GM20000 (cell line): ENCODE measurements at regions not wholly inside any gene's neighbourhood (a gene's known extent, or its start where the extent isn't known, plus 50 kb on each side); places are given as distances from the start of the nearest gene placed in this dataset.

Experiments
- DNase-seq: peaks from one replicate; pipeline ENCODE4 v3.0.0; 2012; ENCODE audit warnings: low spot score
- CTCF ChIP-seq: IDR thresholded peaks from 2 replicates; pipeline ENCODE4 v1.5.1; 2012; ENCODE audit warnings: mild to moderate bottlenecking, control low read depth; ENCODE audit errors: extremely low read depth, missing control alignments

GRCh38 chr6:151733680-151734320, 73.7 kb upstream of the ESR1 start:
- no peak for DNase-seq
- TF ChIP-seq CTCF: no peak

DNA sequence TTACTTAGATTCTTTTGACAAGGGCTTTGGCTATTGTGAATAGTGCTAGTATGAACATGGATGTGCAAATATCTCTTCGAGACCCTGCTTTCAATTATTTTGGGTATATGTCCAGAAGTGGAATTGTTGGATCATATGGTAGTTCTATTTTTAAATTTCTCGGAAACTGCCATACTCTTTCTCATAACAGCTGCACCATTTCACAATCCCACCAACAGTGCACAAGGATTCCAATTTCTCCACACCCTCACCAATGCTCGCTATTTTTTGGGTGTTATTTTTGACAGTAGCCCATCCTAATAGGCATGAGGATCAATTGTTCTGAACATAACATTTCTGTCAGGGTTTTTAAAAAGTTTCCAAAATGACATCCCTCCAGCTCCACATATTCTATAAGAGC, 69.2 kb upstream of the ESR1 start:
- DNase-seq: no peak
- TF ChIP-seq CTCF: no peak

DNA sequence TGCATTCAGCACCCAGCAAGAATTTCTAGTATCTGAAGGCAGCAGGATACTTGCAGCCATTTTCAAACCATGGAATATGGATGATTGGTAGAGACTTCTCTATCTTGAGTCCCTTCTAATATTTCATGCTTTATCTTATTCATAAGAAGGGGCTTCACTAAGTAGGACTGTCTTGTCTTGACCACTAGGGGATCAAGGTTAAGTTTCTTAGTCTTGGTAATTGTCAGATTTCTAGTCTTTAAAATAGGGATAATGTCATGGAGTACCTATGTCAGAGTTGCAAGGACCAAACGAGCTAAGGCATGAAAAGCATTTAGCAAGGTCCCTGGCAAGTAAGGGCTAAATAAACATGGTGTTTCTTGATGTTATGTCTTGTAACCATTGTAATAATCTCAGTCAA, 68.5 kb upstream of the ESR1 start:
- TF ChIP-seq CTCF: no peak
- DNase-seq: no peak

- DNase-seq: no peak
- TF ChIP-seq CTCF: no peak
Measured at GRCh38 chr6:151740820-151741219, 66.7 kb upstream of the ESR1 start.

DNA sequence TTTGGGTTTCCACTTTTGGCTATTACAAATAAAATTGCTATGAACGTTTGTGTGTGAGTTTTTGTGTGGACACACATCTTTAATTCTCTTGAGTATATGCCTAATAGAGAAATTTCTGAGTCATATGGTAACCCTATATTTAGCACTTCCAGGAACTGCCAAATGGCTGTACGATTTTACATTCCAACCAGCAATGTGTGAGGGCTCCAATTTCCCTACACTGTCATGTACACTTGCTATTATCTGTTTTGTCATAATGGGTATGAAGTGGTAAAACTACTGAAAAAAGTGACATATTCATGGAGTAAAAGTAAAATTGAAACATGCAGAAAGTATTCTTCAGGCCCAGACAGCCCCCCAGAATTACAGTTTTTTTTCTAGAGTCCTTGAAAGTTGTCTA, 59.6 kb upstream of the ESR1 start:
- no peak for TF ChIP-seq CTCF
- no peak for DNase-seq

DNA sequence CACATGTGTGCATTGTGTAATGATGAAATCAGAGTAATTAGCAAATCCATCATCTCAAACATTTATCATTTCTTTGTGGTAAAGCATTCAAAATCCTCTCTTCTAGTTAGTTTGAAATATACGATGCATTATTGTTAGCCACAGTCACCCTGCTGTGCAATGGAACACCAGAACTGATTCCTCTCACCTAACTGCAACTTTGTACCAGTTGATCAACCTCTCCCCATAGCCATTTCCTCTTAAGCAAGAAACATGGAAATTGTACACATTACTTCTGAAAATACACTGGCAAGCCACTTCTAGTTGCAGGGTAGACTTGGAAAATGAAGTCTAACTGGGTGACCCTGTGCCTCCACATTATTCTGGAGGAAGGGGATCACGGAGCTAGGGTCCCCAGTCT, 58.1 kb upstream of the ESR1 start:
- TF ChIP-seq CTCF: no peak
- DNase-seq: no peak

DNA sequence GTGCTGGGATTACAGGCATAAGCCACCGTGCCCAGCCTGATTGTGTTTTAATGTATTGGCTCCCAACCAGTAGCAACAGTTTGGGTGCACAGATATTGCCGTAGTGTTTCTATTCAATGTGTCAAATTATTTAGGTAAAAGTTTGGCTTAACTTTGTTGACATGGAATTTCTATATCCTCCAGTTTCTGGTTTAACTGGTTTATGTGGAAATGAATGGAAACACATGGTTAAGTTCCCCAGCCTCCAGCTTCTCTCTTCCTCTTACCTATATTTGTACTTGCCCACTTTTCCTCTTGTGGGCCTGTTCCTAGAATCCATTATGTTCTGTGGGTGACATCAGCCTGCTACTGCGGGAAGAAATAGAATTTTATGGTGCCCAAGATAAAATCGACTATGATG, 53.9 kb upstream of the ESR1 start:
- no peak for DNase-seq
- TF ChIP-seq CTCF: no peak
